ENCODE measurements at regions not wholly inside any gene's neighbourhood (a gene's known extent, or its start where the extent isn't known, plus 50 kb on each side); places are given as distances from the start of the nearest gene placed in this dataset.

DNA sequence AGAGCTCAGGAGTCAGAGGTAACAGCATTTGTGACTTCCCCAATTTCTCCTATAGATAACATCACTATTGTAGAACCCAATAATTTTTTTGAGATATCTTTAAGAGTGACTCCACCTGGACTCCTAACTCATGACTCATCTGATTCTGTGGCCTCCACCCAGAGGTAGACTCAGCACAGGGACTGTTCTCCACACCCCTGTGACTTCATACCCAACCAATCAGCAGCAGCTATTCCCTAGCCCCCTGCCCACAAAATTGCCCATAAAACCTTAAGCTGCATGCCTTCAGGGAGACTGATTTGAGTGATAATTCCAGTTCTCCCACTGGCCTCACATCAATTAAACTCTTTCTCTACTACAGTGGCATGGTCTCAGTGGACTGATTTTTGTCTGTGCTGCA, 475.4 kb upstream of the FAT3 start:
- Histone ChIP-seq H3K4me1 (peaks cover 0 to 8% (median 2%) of the 10 kb centered on the region in 4 donors), H3K27ac (replicated peaks in 1 of 4) (no peak overlapping the region), H3K9me3 (no peaks in the 10 kb centered on the region), H3K36me3 (no peaks in the 10 kb centered on the region), H3K4me3 (no peak overlapping the region), H3K27me3 (no peaks in the 10 kb centered on the region)
- no peak for DNase-seq (ENCODE audit: extremely low spot score)
- TF ChIP-seq POLR2A (IDR thresholded peaks at IDR 0.05; ENCODE audit: low read depth): no peak
- TF ChIP-seq, protein P1, sequence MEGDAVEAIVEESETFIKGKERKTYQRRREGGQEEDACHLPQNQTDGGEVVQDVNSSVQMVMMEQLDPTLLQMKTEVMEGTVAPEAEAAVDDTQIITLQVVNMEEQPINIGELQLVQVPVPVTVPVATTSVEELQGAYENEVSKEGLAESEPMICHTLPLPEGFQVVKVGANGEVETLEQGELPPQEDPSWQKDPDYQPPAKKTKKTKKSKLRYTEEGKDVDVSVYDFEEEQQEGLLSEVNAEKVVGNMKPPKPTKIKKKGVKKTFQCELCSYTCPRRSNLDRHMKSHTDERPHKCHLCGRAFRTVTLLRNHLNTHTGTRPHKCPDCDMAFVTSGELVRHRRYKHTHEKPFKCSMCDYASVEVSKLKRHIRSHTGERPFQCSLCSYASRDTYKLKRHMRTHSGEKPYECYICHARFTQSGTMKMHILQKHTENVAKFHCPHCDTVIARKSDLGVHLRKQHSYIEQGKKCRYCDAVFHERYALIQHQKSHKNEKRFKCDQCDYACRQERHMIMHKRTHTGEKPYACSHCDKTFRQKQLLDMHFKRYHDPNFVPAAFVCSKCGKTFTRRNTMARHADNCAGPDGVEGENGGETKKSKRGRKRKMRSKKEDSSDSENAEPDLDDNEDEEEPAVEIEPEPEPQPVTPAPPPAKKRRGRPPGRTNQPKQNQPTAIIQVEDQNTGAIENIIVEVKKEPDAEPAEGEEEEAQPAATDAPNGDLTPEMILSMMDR (IDR thresholded peaks at IDR 0.05): no peak
- TF ChIP-seq EP300 (IDR thresholded peaks at IDR 0.05): no peak
- no peak for TF ChIP-seq POLR2AphosphoS5 (IDR thresholded peaks at IDR 0.05)
- intact Hi-C loops (cut with DNase I): no loop called here

GRCh38 chr11:91742155-91742554, 482.5 kb upstream of the FAT3 start:
- 58% methylated on average over 3 of the region's 3 CpGs for WGBS
- Histone ChIP-seq H3K9me3 (no peaks in the 10 kb centered on the region), H3K36me3 (no peaks in the 10 kb centered on the region), H3K4me1 (no peaks in the 10 kb centered on the region), H3K27ac (replicated peaks in 1 of 4) (no peak overlapping the region), H3K27me3 (no peaks in the 10 kb centered on the region), H3K4me3 (no peak overlapping the region)
- TF ChIP-seq POLR2A (IDR thresholded peaks at IDR 0.05; ENCODE audit: low read depth) (no peak), POLR2AphosphoS5 (IDR thresholded peaks at IDR 0.05) (no peak), EP300 (IDR thresholded peaks at IDR 0.05) (no peak)
- TF ChIP-seq, protein P1 (IDR thresholded peaks at IDR 0.05): no peak
- no peak for DNase-seq (ENCODE audit: extremely low spot score)
- intact Hi-C loops (cut with DNase I): no loop called here

GRCh38 chr11:91731051-91731450, 493.6 kb upstream of the FAT3 start:
- no peak for DNase-seq (ENCODE audit: extremely low spot score)
- 79% methylated on average over 6 of the region's 6 CpGs for WGBS
- intact Hi-C loops (cut with DNase I): no loop called here
- H3K4me3 ChIP-seq: no peak overlapping the region
- no peaks in the 10 kb centered on the region for H3K4me1 ChIP-seq
- peaks cover 0 to 10% (median 2%) of the 10 kb centered on the region in 4 donors for H3K9me3 ChIP-seq
- H3K36me3 ChIP-seq: no peaks in the 10 kb centered on the region
- H3K27me3 ChIP-seq: no peaks in the 10 kb centered on the region
- no peak overlapping the region for H3K27ac ChIP-seq (replicated peaks in 1 of 4)
- TF ChIP-seq POLR2A (IDR thresholded peaks at IDR 0.05; ENCODE audit: low read depth) (no peak), POLR2AphosphoS5 (IDR thresholded peaks at IDR 0.05) (no peak), EP300 (IDR thresholded peaks at IDR 0.05) (no peak)
- TF ChIP-seq, protein P1 (IDR thresholded peaks at IDR 0.05): no peak

- Histone ChIP-seq H3K9me3 (peaks cover 0 to 6% (median 0%) of the 10 kb centered on the region in 4 donors), H3K4me3 (no peak overlapping the region), H3K36me3 (no peaks in the 10 kb centered on the region), H3K27me3 (no peaks in the 10 kb centered on the region), H3K4me1 (no peaks in the 10 kb centered on the region), H3K27ac (replicated peaks in 1 of 4) (no peak overlapping the region)
- intact Hi-C loops (cut with DNase I): no loop called here
- DNase-seq (ENCODE audit: extremely low spot score): no peak
- 94% methylated on average over 2 of the region's 4 CpGs for WGBS
- TF ChIP-seq, protein P1 (IDR thresholded peaks at IDR 0.05): no peak
- no peak for TF ChIP-seq EP300 (IDR thresholded peaks at IDR 0.05)
- TF ChIP-seq POLR2A (IDR thresholded peaks at IDR 0.05; ENCODE audit: low read depth): no peak
- no peak for TF ChIP-seq POLR2AphosphoS5 (IDR thresholded peaks at IDR 0.05)
These were observed 494.0 kb upstream of the FAT3 start for GRCh38 chr11:91730620-91731019.

DNA sequence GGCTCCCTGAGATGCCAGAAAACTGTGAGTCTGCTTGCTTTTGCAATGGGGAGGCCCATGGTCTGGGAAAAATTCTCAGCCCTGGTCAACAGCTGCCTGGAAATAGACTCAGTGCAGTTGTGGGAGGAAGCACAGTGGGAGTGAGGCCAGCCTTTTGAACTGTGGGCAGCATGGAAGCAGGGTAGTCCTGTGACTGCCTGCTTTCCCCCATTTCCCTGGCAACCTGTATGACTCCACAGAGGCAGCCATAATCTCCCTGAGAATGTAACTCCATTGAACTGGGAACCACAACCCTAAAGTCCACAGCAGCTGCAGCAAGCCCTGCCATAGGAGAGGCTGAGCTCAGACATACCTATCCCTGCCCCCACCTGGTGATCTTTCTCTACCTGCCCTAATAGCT, 494.6 kb upstream of the FAT3 start:
- no peak for TF ChIP-seq POLR2A (IDR thresholded peaks at IDR 0.05; ENCODE audit: low read depth)
- intact Hi-C loops (cut with DNase I): no loop called here
- Histone ChIP-seq H3K27me3 (no peaks in the 10 kb centered on the region), H3K4me1 (no peaks in the 10 kb centered on the region), H3K4me3 (no peak overlapping the region), H3K36me3 (no peaks in the 10 kb centered on the region), H3K9me3 (peaks cover 0 to 4% (median 0%) of the 10 kb centered on the region in 4 donors), H3K27ac (replicated peaks in 1 of 4) (no peak overlapping the region)
- DNase-seq (ENCODE audit: extremely low spot score): no peak
